Panc1 (cell line): ENCODE measurements at regions not wholly inside any gene's neighbourhood (a gene's known extent, or its start where the extent isn't known, plus 50 kb on each side); places are given as distances from the start of the nearest gene placed in this dataset.

ENCODE experiments used
- POLR2AphosphoS5 ChIP-seq: IDR thresholded peaks from 2 replicates; pipeline ENCODE4 v1.6.1; 2012; ENCODE audit warnings: mild to moderate bottlenecking, low read depth, low read length, moderate library complexity
- SIN3A ChIP-seq: IDR thresholded peaks from 2 replicates; pipeline ENCODE4 v1.6.1; 2012; ENCODE audit warnings: low read depth, mild to moderate bottlenecking, low read length, moderate library complexity, borderline replicate concordance; ENCODE audit not compliant: insufficient read depth
- TF ChIP-seq, protein P1 (sequence below), 2 experiments: IDR thresholded peaks; 2 replicates each; pipeline ENCODE4 v1.6.1; 2011 to 2012; ENCODE audit warnings: low read depth in 2 of 2, control low read depth in 1 of 2, low read length in 1 of 2, mild to moderate bottlenecking in 1 of 2, moderate library complexity in 1 of 2; ENCODE audit not compliant: insufficient read depth in 1 of 2
- TF ChIP-seq, protein P2 (sequence below): fragments of 450-650 bp; IDR thresholded peaks from 2 replicates; pipeline ENCODE4 v1.5.1; 2017; ENCODE audit warnings: mild to moderate bottlenecking

GRCh38 chr12:115570069-115570777 is 707.3 kb downstream of the MED13L start:
- TF ChIP-seq POLR2AphosphoS5: no peak
- TF ChIP-seq, protein P1, sequence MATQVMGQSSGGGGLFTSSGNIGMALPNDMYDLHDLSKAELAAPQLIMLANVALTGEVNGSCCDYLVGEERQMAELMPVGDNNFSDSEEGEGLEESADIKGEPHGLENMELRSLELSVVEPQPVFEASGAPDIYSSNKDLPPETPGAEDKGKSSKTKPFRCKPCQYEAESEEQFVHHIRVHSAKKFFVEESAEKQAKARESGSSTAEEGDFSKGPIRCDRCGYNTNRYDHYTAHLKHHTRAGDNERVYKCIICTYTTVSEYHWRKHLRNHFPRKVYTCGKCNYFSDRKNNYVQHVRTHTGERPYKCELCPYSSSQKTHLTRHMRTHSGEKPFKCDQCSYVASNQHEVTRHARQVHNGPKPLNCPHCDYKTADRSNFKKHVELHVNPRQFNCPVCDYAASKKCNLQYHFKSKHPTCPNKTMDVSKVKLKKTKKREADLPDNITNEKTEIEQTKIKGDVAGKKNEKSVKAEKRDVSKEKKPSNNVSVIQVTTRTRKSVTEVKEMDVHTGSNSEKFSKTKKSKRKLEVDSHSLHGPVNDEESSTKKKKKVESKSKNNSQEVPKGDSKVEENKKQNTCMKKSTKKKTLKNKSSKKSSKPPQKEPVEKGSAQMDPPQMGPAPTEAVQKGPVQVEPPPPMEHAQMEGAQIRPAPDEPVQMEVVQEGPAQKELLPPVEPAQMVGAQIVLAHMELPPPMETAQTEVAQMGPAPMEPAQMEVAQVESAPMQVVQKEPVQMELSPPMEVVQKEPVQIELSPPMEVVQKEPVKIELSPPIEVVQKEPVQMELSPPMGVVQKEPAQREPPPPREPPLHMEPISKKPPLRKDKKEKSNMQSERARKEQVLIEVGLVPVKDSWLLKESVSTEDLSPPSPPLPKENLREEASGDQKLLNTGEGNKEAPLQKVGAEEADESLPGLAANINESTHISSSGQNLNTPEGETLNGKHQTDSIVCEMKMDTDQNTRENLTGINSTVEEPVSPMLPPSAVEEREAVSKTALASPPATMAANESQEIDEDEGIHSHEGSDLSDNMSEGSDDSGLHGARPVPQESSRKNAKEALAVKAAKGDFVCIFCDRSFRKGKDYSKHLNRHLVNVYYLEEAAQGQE (IDR thresholded peaks at IDR 0.05; ENCODE audit: insufficient read depth in 1 of 2, low read depth in 2 of 2, low read length in 1 of 2): no peak
- no peak for TF ChIP-seq SIN3A
- TF ChIP-seq, protein P2, sequence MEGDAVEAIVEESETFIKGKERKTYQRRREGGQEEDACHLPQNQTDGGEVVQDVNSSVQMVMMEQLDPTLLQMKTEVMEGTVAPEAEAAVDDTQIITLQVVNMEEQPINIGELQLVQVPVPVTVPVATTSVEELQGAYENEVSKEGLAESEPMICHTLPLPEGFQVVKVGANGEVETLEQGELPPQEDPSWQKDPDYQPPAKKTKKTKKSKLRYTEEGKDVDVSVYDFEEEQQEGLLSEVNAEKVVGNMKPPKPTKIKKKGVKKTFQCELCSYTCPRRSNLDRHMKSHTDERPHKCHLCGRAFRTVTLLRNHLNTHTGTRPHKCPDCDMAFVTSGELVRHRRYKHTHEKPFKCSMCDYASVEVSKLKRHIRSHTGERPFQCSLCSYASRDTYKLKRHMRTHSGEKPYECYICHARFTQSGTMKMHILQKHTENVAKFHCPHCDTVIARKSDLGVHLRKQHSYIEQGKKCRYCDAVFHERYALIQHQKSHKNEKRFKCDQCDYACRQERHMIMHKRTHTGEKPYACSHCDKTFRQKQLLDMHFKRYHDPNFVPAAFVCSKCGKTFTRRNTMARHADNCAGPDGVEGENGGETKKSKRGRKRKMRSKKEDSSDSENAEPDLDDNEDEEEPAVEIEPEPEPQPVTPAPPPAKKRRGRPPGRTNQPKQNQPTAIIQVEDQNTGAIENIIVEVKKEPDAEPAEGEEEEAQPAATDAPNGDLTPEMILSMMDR: no peak
